ENCODE measurements at regions not wholly inside any gene's neighbourhood (a gene's known extent, or its start where the extent isn't known, plus 50 kb on each side); places are given as distances from the start of the nearest gene placed in this dataset.

DNA sequence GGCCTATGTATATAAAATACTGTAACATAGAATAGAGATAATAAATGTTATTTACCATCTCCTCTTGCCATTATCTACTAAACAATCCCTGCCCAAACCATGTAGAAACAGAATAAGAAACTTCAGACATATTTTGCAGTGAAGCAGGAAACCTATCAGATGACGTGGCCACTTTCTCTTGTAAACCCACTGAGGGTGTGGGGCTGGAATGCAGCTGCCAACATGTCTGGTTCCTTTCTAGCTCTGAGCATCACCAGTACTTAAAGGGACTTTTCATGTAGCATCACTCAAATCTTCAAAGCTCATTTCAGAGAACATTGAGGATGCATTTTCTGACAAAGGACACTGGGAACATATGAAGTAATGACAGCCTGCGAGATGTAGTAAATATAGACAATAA lies 251.8 kb downstream of the LPIN1 start:
- H3K4me3 ChIP-seq (ENCODE audit: low read depth, low read length) = no peak overlapping the region
- no peak for DNase-seq (ENCODE audit: low read depth)
- TF ChIP-seq, protein P1, sequence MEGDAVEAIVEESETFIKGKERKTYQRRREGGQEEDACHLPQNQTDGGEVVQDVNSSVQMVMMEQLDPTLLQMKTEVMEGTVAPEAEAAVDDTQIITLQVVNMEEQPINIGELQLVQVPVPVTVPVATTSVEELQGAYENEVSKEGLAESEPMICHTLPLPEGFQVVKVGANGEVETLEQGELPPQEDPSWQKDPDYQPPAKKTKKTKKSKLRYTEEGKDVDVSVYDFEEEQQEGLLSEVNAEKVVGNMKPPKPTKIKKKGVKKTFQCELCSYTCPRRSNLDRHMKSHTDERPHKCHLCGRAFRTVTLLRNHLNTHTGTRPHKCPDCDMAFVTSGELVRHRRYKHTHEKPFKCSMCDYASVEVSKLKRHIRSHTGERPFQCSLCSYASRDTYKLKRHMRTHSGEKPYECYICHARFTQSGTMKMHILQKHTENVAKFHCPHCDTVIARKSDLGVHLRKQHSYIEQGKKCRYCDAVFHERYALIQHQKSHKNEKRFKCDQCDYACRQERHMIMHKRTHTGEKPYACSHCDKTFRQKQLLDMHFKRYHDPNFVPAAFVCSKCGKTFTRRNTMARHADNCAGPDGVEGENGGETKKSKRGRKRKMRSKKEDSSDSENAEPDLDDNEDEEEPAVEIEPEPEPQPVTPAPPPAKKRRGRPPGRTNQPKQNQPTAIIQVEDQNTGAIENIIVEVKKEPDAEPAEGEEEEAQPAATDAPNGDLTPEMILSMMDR (IDR thresholded peaks at IDR 0.05; ENCODE audit: control insufficient read depth, extremely low read depth, insufficient read depth) = no peak

DNA sequence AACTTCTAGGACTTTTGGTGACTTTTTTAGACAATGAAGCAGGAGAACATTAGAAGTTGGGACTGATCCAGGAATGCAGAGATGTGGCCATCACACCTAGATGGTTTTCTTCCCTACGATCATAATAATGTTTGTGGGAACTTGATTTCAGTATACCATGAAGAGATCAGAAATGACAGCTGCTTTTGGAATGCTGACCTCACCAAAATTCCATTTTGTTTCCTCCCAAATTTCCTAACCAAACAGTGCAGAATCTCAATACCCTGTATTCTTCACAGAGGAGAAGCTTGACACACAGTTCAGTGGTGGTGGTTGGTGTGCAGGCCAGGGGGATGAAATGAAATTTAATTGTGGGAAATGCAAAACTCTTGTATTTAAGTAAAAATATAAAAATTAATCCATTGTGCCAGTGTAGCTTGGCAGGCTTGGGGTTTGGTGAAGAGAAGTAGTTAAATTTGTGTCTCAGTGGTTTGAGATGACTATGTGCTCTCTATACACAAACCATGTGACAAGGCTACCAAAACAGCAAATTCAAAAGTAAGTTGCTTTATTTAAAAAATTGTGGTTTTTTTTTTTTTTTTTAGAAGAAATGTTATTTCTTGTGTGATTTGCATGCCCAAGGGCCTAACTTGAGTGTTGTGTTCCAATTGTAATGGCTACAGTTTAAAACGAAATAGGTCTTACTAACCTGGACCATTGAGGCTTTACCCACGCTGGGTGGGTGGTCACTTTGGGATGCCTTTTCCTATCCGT lies 252.4 kb downstream of the LPIN1 start:
- TF ChIP-seq, protein P1 (IDR thresholded peaks at IDR 0.05; ENCODE audit: control insufficient read depth, extremely low read depth, insufficient read depth) = no peak

DNA sequence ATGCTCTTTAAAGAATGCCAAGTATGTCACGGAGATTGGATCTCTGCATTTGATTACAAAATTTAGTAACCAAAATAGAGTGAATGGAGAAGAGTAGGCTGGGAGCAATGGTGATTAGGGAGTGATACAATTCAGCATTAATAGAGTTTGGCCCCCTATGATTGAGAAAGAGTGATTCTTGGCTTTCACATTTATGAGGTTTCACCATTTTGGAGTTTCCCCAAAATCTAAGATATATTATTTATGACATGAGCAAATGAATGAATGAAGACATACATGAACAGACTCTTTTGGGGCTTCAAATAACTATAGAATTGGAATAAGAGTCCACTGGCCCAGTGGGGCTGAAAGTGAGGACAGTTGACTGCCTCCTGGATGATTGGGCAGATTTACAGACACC lies 255.2 kb downstream of the LPIN1 start:
- DNase-seq (ENCODE audit: low read depth) = no peak
- TF ChIP-seq, protein P1 (IDR thresholded peaks at IDR 0.05; ENCODE audit: control insufficient read depth, extremely low read depth, insufficient read depth) = no peak
- H3K4me3 ChIP-seq (ENCODE audit: low read depth, low read length) = no peak overlapping the region

More for the DNA sequence above, 252.4 kb downstream of the LPIN1 start:
- DNase-seq (ENCODE audit: low read depth) = no peak
- no peak overlapping the region for H3K4me3 ChIP-seq (ENCODE audit: low read depth, low read length)

DNA sequence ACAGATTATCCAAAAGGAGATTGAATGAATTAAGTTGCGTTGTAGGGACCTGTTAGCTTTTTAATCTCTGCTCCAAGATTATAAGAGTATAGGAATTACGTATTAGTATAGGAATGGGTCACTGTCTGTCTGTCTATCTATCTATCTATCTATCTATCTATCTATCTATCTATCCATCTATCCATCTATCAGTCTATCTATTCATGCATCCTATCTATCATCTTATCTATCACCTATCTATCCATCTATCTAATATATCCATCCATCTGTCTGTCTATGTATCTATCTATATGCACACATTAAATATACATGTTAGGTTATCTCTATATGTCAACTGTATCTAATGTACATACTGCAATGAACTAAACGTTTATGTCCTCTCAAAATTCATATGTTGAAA lies 255.8 kb downstream of the LPIN1 start:
- TF ChIP-seq, protein P1 (IDR thresholded peaks at IDR 0.05; ENCODE audit: control insufficient read depth, extremely low read depth, insufficient read depth) = no peak
- DNase-seq (ENCODE audit: low read depth) = no peak
- no peak overlapping the region for H3K4me3 ChIP-seq (ENCODE audit: low read depth, low read length)

DNA sequence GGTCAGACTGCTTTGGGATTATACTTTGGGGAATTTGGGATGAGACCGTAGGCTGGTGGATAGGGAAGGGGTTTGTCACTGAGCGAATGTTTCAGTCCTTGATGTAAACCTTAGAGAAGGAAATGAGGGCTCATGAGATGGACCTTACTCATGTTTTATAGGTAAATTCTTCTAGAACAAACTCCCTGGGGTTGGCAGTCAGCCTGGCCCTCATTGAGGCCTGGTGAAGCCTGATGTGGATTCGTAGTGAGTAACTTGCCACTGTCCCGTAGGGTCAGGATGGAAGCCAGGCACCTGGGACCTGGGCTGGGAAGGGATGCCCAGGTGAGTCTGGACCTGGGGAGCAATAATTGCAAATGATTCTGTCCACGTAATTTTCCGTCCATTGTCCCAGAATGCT lies 258.3 kb downstream of the LPIN1 start:
- H3K4me3 ChIP-seq (ENCODE audit: low read depth, low read length) = no peak overlapping the region
- DNase-seq (ENCODE audit: low read depth) = no peak
- TF ChIP-seq, protein P1 (IDR thresholded peaks at IDR 0.05; ENCODE audit: control insufficient read depth, extremely low read depth, insufficient read depth) = no peak

DNA sequence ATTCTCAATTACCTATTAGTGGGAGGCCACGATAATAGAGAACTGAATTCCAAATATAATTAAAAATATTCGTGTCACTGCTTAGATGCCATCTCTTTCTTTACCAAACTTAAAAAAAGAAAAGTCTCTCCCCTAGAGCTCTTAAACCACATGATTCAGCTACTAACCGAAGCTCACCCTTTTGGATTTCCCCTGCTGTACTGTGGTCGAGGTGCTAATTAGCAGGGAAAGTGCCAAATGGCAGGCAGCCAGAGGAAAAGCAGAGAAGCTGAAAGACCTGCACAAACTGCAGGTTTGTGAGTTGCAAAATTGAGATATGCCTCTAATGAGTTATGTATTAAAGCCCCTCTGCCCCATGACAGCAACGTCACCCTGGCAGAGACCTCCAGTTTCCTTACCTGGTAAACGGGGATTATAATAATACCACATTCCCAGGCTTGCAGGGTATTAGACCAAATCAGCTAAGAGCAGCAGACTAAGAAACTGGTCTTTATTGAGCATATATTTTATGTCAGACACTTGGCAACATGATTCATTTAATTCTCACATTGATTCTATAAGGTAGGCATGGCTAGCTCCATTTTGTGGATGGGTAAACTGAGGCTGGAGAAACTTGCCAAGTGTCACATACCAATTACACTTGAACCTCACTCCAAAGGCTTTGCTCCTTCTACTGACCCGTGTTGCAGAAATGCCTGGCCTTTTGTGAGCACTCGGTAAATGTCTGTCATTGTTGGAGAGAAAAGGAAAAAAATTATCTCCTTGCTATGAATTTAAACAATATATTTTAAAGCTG lies 259.7 kb downstream of the LPIN1 start:
- DNase-seq (ENCODE audit: low read depth) = no peak
- TF ChIP-seq, protein P1 (IDR thresholded peaks at IDR 0.05; ENCODE audit: control insufficient read depth, extremely low read depth, insufficient read depth) = no peak

More for the DNA sequence above, 259.7 kb downstream of the LPIN1 start:
- no peak overlapping the region for H3K4me3 ChIP-seq (ENCODE audit: low read depth, low read length)

Measured in LNCaP clone FGC (cell line).